ENCODE measurements at regions not wholly inside any gene's neighbourhood (a gene's known extent, or its start where the extent isn't known, plus 50 kb on each side); places are given as distances from the start of the nearest gene placed in this dataset.

GRCh38 chr20:11324990-11325389 lies 592.7 kb upstream of the BTBD3 start:
- DNase-seq (ENCODE audit: insufficient read length, low spot score): no peak
- FAIRE-seq: no peak

DNA sequence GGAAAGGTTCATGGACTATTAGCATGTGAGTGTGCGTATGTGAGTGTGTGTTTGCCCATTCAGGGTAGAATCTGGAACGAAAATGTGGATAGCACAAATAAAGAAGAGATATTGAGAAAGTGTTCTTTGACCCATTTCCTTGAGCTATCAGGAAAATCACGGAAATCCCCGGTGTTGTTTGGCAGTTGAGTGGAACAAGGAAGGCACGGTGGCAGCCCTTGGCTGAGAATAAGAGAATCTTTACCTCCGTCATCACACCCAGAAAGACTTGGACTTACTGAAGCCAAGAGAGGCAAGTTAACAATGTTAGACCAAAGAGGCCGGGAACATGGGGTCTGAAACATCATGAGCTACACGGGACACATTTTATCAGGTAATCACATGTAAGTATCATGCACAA lies 588.9 kb upstream of the BTBD3 start:
- FAIRE-seq (no peak), DNase-seq (ENCODE audit: insufficient read length, low spot score) (no peak)
- TF ChIP-seq POU2F2 (IDR thresholded peaks at IDR 0.05; ENCODE audit: low read depth, low read length) (no peak), TAF1 (IDR thresholded peaks at IDR 0.05; ENCODE audit: low read depth, low read length) (no peak), POLR2A (IDR thresholded peaks at IDR 0.05; ENCODE audit: low read depth, low read length) (no peak), SPI1 (IDR thresholded peaks at IDR 0.05; ENCODE audit: low read depth, low read length) (no peak), POLR2AphosphoS5 (IDR thresholded peaks at IDR 0.05; ENCODE audit: low read depth, low read length) (no peak), PAX5 (IDR thresholded peaks at IDR 0.05; ENCODE audit: insufficient read depth, low read length, severe bottlenecking) (no peak)

More at GRCh38 chr20:11324990-11325389, 592.7 kb upstream of the BTBD3 start:
- no peak for TF ChIP-seq POLR2A (IDR thresholded peaks at IDR 0.05; ENCODE audit: low read depth, low read length)
- no peak for TF ChIP-seq TAF1 (IDR thresholded peaks at IDR 0.05; ENCODE audit: low read depth, low read length)
- TF ChIP-seq SPI1 (IDR thresholded peaks at IDR 0.05; ENCODE audit: low read depth, low read length): no peak
- TF ChIP-seq PAX5 (IDR thresholded peaks at IDR 0.05; ENCODE audit: insufficient read depth, low read length, severe bottlenecking): no peak
- TF ChIP-seq POU2F2 (IDR thresholded peaks at IDR 0.05; ENCODE audit: low read depth, low read length): no peak
- TF ChIP-seq POLR2AphosphoS5 (IDR thresholded peaks at IDR 0.05; ENCODE audit: low read depth, low read length): no peak

DNA sequence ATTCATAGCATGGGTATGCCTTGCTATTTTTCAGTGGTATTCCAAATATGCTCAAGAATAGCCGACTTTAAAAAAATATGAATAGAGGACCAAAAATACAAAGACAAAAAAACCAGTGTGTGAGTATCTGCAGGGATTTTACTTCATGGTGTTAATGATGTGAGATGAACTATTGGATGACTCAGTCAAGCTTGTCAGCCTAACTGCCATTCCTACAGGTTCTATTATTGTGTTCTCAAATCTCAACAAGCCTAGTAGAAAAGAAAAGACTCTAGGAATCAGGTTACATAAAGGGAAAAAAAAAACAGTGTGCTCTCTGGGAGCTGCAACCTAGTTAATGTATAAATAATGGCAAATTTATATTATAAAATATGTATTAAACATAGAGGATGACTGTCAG lies 588.4 kb upstream of the BTBD3 start:
- DNase-seq (ENCODE audit: insufficient read length, low spot score) (no peak), FAIRE-seq (no peak)
- TF ChIP-seq SPI1 (IDR thresholded peaks at IDR 0.05; ENCODE audit: low read depth, low read length) (no peak), POLR2AphosphoS5 (IDR thresholded peaks at IDR 0.05; ENCODE audit: low read depth, low read length) (no peak), POLR2A (IDR thresholded peaks at IDR 0.05; ENCODE audit: low read depth, low read length) (no peak), PAX5 (IDR thresholded peaks at IDR 0.05; ENCODE audit: insufficient read depth, low read length, severe bottlenecking) (no peak), TAF1 (IDR thresholded peaks at IDR 0.05; ENCODE audit: low read depth, low read length) (no peak), POU2F2 (IDR thresholded peaks at IDR 0.05; ENCODE audit: low read depth, low read length) (no peak)

DNA sequence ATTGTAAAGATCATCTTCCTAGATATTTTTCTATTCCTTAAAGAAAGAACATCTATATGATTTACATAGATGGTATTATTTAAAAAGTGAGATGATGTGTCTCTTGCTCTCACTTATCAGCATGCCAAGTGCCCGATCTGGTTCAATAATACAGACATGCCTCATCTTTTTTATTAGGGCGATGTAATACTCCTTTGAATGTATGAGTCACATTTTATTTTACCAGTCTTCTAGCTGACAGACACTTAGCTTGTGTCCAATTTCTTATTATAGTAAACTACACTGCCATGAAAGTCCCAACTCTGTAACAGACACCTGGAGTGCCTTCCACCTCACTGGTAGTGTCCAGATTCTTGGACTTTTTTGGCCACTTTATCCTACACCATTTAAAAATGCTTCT lies 586.6 kb upstream of the BTBD3 start:
- no peak for TF ChIP-seq TAF1 (IDR thresholded peaks at IDR 0.05; ENCODE audit: low read depth, low read length)
- DNase-seq (ENCODE audit: insufficient read length, low spot score): no peak
- FAIRE-seq: no peak

GRCh38 chr20:11332381-11332780 lies 585.3 kb upstream of the BTBD3 start:
- no peak for TF ChIP-seq PAX5 (IDR thresholded peaks at IDR 0.05; ENCODE audit: insufficient read depth, low read length, severe bottlenecking)
- TF ChIP-seq SPI1 (IDR thresholded peaks at IDR 0.05; ENCODE audit: low read depth, low read length): no peak
- no peak for TF ChIP-seq POLR2A (IDR thresholded peaks at IDR 0.05; ENCODE audit: low read depth, low read length)
- no peak for TF ChIP-seq TAF1 (IDR thresholded peaks at IDR 0.05; ENCODE audit: low read depth, low read length)
- TF ChIP-seq POU2F2 (IDR thresholded peaks at IDR 0.05; ENCODE audit: low read depth, low read length): no peak
- no peak for TF ChIP-seq POLR2AphosphoS5 (IDR thresholded peaks at IDR 0.05; ENCODE audit: low read depth, low read length)
- DNase-seq (ENCODE audit: insufficient read length, low spot score): no peak
- FAIRE-seq: no peak

GRCh38 chr20:11333634-11334033 lies 584.1 kb upstream of the BTBD3 start:
- no peak for TF ChIP-seq PAX5 (IDR thresholded peaks at IDR 0.05; ENCODE audit: insufficient read depth, low read length, severe bottlenecking)
- TF ChIP-seq POLR2A (IDR thresholded peaks at IDR 0.05; ENCODE audit: low read depth, low read length): no peak
- TF ChIP-seq POLR2AphosphoS5 (IDR thresholded peaks at IDR 0.05; ENCODE audit: low read depth, low read length): no peak
- no peak for TF ChIP-seq TAF1 (IDR thresholded peaks at IDR 0.05; ENCODE audit: low read depth, low read length)
- no peak for TF ChIP-seq POU2F2 (IDR thresholded peaks at IDR 0.05; ENCODE audit: low read depth, low read length)
- no peak for TF ChIP-seq SPI1 (IDR thresholded peaks at IDR 0.05; ENCODE audit: low read depth, low read length)
- DNase-seq (ENCODE audit: insufficient read length, low spot score): no peak
- FAIRE-seq: no peak

DNA sequence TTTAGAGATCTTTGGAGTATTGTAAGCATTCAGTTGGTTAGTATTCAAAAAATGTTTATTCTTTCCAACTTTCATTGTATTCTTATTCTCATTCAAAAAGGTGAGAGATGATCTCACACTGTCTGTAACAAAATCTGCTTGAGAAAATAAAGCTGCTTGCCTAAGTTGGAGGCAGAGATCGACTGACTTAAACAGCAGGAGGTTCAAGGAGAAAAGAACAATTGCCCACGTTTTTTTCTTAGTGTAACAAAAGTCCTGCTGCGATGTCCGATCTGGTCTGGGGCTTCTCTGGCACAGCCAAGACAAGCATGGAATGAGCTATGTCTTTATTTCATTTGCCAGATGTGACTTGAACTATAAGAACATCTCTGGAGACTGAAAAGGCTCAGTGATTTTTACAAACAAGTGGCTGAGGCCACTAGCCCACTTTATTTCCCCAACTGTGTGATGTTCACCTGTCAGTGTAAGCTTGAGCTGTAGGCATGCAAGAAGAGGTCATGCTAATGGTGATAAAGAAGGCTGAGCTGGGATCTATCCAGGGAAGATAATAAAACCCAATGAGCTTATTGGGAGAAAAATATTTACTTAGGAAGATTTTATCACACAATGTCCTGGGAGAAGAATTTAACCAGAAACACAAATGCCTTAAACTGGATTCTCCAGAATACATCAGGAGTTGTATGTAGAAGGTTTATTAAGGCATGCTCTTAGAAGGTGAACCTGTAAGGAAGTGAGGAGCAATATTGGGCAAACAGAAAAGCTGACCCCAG lies 580.1 kb upstream of the BTBD3 start:
- TF ChIP-seq TAF1 (IDR thresholded peaks at IDR 0.05; ENCODE audit: low read depth, low read length): no peak
- TF ChIP-seq SPI1 (IDR thresholded peaks at IDR 0.05; ENCODE audit: low read depth, low read length): no peak
- TF ChIP-seq POLR2A (IDR thresholded peaks at IDR 0.05; ENCODE audit: low read depth, low read length): no peak
- TF ChIP-seq POLR2AphosphoS5 (IDR thresholded peaks at IDR 0.05; ENCODE audit: low read depth, low read length): no peak
- TF ChIP-seq PAX5 (IDR thresholded peaks at IDR 0.05; ENCODE audit: insufficient read depth, low read length, severe bottlenecking): no peak
- TF ChIP-seq POU2F2 (IDR thresholded peaks at IDR 0.05; ENCODE audit: low read depth, low read length): no peak
- DNase-seq (ENCODE audit: insufficient read length, low spot score) (no peak), FAIRE-seq (no peak)

DNA sequence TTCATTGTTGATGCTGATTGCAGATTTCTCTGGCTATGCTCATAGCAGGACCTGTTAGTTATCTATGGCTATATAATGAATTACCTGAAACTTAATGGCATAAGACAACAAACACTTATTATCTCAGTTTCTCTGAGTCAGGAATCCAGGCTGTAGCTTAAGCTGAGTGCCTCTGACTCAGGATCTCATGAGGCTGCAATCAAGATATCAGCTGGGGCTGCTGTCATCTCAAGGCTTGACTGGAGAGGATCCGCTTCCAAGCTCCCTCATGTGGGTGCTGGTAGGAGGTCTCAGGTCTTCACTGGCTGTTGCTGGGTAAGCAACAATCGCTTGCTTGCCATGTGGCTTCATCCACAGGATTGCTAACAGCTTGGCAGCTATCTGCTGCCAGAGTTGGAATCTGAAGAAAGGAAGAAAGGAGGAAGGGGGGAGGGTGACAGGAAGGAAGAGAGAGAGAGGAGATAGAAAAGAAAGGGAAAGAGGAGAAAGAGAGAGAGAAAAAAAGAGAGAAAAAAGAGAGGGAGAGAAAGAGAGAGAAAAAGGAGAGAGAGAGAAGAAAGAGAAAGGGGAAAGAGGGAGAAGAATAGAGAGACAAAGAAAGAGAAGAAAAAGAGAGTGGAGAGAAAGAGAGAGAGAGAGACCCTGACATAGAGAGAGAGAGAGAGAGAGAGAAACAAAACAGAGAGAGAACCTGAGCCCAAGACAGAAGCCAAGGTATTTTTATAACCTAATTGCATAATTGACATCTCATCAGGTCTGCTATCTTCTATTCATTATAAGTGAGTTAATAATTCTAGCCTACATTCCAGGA lies 579.0 kb upstream of the BTBD3 start:
- DNase-seq (ENCODE audit: insufficient read length, low spot score): no peak
- no peak for TF ChIP-seq SPI1 (IDR thresholded peaks at IDR 0.05; ENCODE audit: low read depth, low read length)
- no peak for TF ChIP-seq POU2F2 (IDR thresholded peaks at IDR 0.05; ENCODE audit: low read depth, low read length)
- no peak for TF ChIP-seq TAF1 (IDR thresholded peaks at IDR 0.05; ENCODE audit: low read depth, low read length)
- TF ChIP-seq POLR2A (IDR thresholded peaks at IDR 0.05; ENCODE audit: low read depth, low read length): no peak
- TF ChIP-seq POLR2AphosphoS5 (IDR thresholded peaks at IDR 0.05; ENCODE audit: low read depth, low read length): no peak
- no peak for TF ChIP-seq PAX5 (IDR thresholded peaks at IDR 0.05; ENCODE audit: insufficient read depth, low read length, severe bottlenecking)
- no peak for FAIRE-seq

DNA sequence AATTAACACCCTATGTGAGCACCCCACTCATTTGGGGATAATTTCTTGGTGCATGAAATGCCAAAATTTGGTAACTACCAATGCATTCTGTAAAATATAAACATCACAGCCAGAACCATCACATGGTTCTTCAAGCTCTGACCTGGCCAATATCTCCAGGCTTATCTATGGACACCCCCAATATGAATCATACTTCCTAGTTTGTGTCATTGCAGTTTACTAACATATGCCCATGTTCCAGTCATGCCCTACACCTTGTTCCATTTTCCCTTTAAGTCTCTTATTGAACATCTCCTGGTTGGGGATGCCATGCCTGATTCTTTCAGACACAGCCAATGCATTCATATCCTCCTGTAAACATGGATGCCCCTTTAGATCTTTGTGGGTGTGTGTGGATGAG lies 572.8 kb upstream of the BTBD3 start:
- TF ChIP-seq SPI1 (IDR thresholded peaks at IDR 0.05; ENCODE audit: low read depth, low read length): no peak
- TF ChIP-seq POLR2AphosphoS5 (IDR thresholded peaks at IDR 0.05; ENCODE audit: low read depth, low read length): no peak
- TF ChIP-seq PAX5 (IDR thresholded peaks at IDR 0.05; ENCODE audit: insufficient read depth, low read length, severe bottlenecking): no peak
- no peak for TF ChIP-seq POU2F2 (IDR thresholded peaks at IDR 0.05; ENCODE audit: low read depth, low read length)
- no peak for TF ChIP-seq TAF1 (IDR thresholded peaks at IDR 0.05; ENCODE audit: low read depth, low read length)
- no peak for TF ChIP-seq POLR2A (IDR thresholded peaks at IDR 0.05; ENCODE audit: low read depth, low read length)
- DNase-seq (ENCODE audit: insufficient read length, low spot score) (no peak), FAIRE-seq (no peak)
